Liver (tissue), 8 donors: ENCODE measurements at regions not wholly inside any gene's neighbourhood (a gene's known extent, or its start where the extent isn't known, plus 50 kb on each side); places are given as distances from the start of the nearest gene placed in this dataset.

ENCODE experiments used
- DNase-seq: peaks from one replicate; pipeline ENCODE4 v3.0.0-alpha.2; 2017; ENCODE audit warnings: low spot score
- H3K27ac ChIP-seq, 2 donors: one replicate each; pipeline ENCODE4 v1.7.0; 2013; ENCODE audit warnings: inconsistent platforms in 2 of 2, low read length in 2 of 2, control low read depth in 1 of 2, low read depth in 1 of 2, mild to moderate bottlenecking in 1 of 2
- H3K27me3 ChIP-seq, 4 donors: one replicate each; pipeline versions ENCODE4 v1.6.1 to v1.7.0; 2013; ENCODE audit warnings: low read length in 3 of 4, inconsistent platforms in 1 of 4, mild to moderate bottlenecking in 1 of 4, moderate library complexity in 1 of 4; ENCODE audit not compliant: control insufficient read depth in 4 of 4, insufficient read depth in 4 of 4
- H3K36me3 ChIP-seq, 4 donors: one replicate each; pipeline versions ENCODE4 v1.6.1 to v1.7.0; 2013; ENCODE audit warnings: low read length in 3 of 4, mild to moderate bottlenecking in 3 of 4, low read depth in 1 of 4, moderate library complexity in 1 of 4; ENCODE audit not compliant: control insufficient read depth in 4 of 4, insufficient read depth in 3 of 4
- H3K4me1 ChIP-seq, 4 donors: one replicate each; pipeline versions ENCODE4 v1.6.1 to v1.7.0; 2013; ENCODE audit warnings: low read length in 3 of 4, mild to moderate bottlenecking in 3 of 4, moderate library complexity in 1 of 4; ENCODE audit not compliant: control insufficient read depth in 4 of 4, insufficient read depth in 4 of 4
- H3K4me3 ChIP-seq, 3 donors: one replicate each; pipeline versions ENCODE4 v1.6.1 to v1.7.0; 2013; ENCODE audit warnings: low read length in 3 of 3, control low read depth in 1 of 3, low read depth in 1 of 3, mild to moderate bottlenecking in 1 of 3
- H3K9ac ChIP-seq, 2 donors: one replicate each; pipeline ENCODE4 v1.7.0; 2013; ENCODE audit warnings: low read length in 2 of 2, mild to moderate bottlenecking in 2 of 2, moderate library complexity in 2 of 2, control low read depth in 1 of 2, low read depth in 1 of 2
- H3K9me3 ChIP-seq, 4 donors: one replicate each; pipeline versions ENCODE4 v1.6.1 to v1.7.0; 2013; ENCODE audit warnings: low read length in 3 of 4; ENCODE audit not compliant: control insufficient read depth in 4 of 4
- EGR1 ChIP-seq, 2 donors: IDR thresholded peaks; 2 replicates each; pipeline ENCODE4 v1.6.1; 2016 to 2018; ENCODE audit warnings: antibody characterized with exemption in 2 of 2, low read depth in 2 of 2
- FOXA1 ChIP-seq: IDR thresholded peaks from 2 replicates; pipeline ENCODE4 v1.6.1; 2016; ENCODE audit warnings: antibody characterized with exemption
- FOXA2 ChIP-seq: IDR thresholded peaks from 2 replicates; pipeline ENCODE4 v1.6.1; 2016; ENCODE audit warnings: antibody characterized with exemption
- GABPA ChIP-seq, 2 donors: IDR thresholded peaks in 1 of 2; conservative IDR thresholded peaks in 1 of 2; 2 replicates each; pipeline ENCODE4 v1.6.1; 2016; ENCODE audit warnings: antibody characterized with exemption in 2 of 2, mild to moderate bottlenecking in 1 of 2, moderate library complexity in 1 of 2
- HNF4A ChIP-seq, 2 donors: conservative IDR thresholded peaks; 2 replicates each; pipeline ENCODE4 v1.6.1; 2016; ENCODE audit warnings: antibody characterized with exemption in 2 of 2, mild to moderate bottlenecking in 2 of 2
- HNF4G ChIP-seq: IDR thresholded peaks from 2 replicates; pipeline ENCODE4 v1.6.1; 2016; ENCODE audit warnings: antibody characterized with exemption
- JUND ChIP-seq, 2 donors: IDR thresholded peaks; 2 replicates each; pipeline ENCODE4 v1.6.1; 2016; ENCODE audit warnings: antibody characterized with exemption in 2 of 2
- RAD21 ChIP-seq, 2 donors: IDR thresholded peaks; 2 replicates each; pipeline ENCODE4 v1.6.1; 2016; ENCODE audit warnings: antibody characterized with exemption in 2 of 2, mild to moderate bottlenecking in 2 of 2
- RXRA ChIP-seq, 2 donors: IDR thresholded peaks; 2 replicates each; pipeline ENCODE4 v1.6.1; 2017 to 2018; ENCODE audit warnings: antibody characterized with exemption in 2 of 2, mild to moderate bottlenecking in 1 of 2
- SP1 ChIP-seq: IDR thresholded peaks from 2 replicates; pipeline ENCODE4 v1.6.1; 2018; ENCODE audit warnings: antibody characterized with exemption, mild to moderate bottlenecking
- TAF1 ChIP-seq: conservative IDR thresholded peaks from 2 replicates; pipeline ENCODE4 v1.6.1; 2016; ENCODE audit warnings: antibody characterized with exemption, mild to moderate bottlenecking
- YY1 ChIP-seq: IDR thresholded peaks from 2 replicates; pipeline ENCODE4 v1.6.1; 2016; ENCODE audit warnings: antibody characterized with exemption, mild to moderate bottlenecking
- WGBS: extraction: QIAGEN DNeasy Blood & Tissue Kit; methylation state at CpG from one replicate; pipeline ENCODE4 v1.1.7; 2013; 5-methylcytosine and 5-hydroxymethylcytosine counted together
- TF ChIP-seq, protein P1 (sequence below): IDR thresholded peaks from 2 replicates; pipeline ENCODE4 v1.6.1; 2016; ENCODE audit warnings: antibody characterized with exemption
- TF ChIP-seq, protein P2 (sequence below): IDR thresholded peaks from 2 replicates; pipeline ENCODE4 v1.6.1; 2016; ENCODE audit warnings: antibody characterized with exemption
- TF ChIP-seq, protein P3 (sequence below): IDR thresholded peaks from 2 replicates; pipeline ENCODE4 v1.6.1; 2016; ENCODE audit warnings: antibody characterized with exemption, mild to moderate bottlenecking
- TF ChIP-seq, protein P4 (sequence below): IDR thresholded peaks from 2 replicates; pipeline ENCODE4 v1.6.1; 2016; ENCODE audit warnings: antibody characterized with exemption
- TF ChIP-seq, protein P5 (sequence below): fragments of 150-350 bp; IDR thresholded peaks from 2 replicates; pipeline ENCODE4 v1.5.1; 2017; ENCODE audit warnings: improper control_type of control experiment, low read depth, low read length; ENCODE audit not compliant: missing input control
- donor health status: healthy.
- donor health status: healthy.
- donor health status: healthy.
- donor health status: healthy.
- donor health status: healthy.

DNA sequence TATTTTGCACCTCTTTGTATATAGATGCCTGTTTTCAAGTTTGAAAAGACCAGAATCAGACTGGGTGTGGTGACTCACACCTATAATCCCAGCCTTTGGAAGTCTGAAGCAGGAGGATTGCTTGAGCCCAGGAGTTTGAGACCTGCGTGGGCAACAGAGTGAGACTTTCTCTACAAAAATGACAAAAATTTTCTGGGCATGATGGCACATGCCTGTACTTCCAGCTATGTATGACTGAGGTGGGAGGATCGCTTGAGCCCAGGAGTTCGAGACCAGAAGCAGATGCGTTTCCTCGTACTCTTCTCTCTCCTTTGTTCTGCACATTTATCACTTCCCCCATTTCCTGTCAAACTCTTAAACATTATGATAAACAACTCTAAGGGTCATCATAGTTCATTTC is 310.0 kb upstream of the SNX7 start:
- H3K27me3 ChIP-seq, result no peaks in the 10 kb centered on the region
- H3K4me3 ChIP-seq, result no peak overlapping the region
- DNase-seq, result no peak
- H3K9me3 ChIP-seq, result no peaks in the 10 kb centered on the region
- no peak overlapping the region for H3K27ac ChIP-seq
- 65% methylated on average over 5 of the region's 5 CpGs for WGBS
- H3K4me1 ChIP-seq, result no peaks in the 10 kb centered on the region
- no peak for TF ChIP-seq JUND (IDR thresholded peaks at IDR 0.05)
- TF ChIP-seq RAD21 (IDR thresholded peaks at IDR 0.05), result no peak
- no peak for TF ChIP-seq GABPA (IDR thresholded peaks at IDR 0.05 in 1 of 2, conservative IDR thresholded peaks at IDR 0.05 in 1 of 2)
- TF ChIP-seq, protein P1, sequence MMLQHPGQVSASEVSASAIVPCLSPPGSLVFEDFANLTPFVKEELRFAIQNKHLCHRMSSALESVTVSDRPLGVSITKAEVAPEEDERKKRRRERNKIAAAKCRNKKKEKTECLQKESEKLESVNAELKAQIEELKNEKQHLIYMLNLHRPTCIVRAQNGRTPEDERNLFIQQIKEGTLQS, result no peak
- TF ChIP-seq, protein P2, sequence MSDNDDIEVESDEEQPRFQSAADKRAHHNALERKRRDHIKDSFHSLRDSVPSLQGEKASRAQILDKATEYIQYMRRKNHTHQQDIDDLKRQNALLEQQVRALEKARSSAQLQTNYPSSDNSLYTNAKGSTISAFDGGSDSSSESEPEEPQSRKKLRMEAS, result no peak
- TF ChIP-seq HNF4A (conservative IDR thresholded peaks at IDR 0.05), result no peak
- TF ChIP-seq, protein P3, sequence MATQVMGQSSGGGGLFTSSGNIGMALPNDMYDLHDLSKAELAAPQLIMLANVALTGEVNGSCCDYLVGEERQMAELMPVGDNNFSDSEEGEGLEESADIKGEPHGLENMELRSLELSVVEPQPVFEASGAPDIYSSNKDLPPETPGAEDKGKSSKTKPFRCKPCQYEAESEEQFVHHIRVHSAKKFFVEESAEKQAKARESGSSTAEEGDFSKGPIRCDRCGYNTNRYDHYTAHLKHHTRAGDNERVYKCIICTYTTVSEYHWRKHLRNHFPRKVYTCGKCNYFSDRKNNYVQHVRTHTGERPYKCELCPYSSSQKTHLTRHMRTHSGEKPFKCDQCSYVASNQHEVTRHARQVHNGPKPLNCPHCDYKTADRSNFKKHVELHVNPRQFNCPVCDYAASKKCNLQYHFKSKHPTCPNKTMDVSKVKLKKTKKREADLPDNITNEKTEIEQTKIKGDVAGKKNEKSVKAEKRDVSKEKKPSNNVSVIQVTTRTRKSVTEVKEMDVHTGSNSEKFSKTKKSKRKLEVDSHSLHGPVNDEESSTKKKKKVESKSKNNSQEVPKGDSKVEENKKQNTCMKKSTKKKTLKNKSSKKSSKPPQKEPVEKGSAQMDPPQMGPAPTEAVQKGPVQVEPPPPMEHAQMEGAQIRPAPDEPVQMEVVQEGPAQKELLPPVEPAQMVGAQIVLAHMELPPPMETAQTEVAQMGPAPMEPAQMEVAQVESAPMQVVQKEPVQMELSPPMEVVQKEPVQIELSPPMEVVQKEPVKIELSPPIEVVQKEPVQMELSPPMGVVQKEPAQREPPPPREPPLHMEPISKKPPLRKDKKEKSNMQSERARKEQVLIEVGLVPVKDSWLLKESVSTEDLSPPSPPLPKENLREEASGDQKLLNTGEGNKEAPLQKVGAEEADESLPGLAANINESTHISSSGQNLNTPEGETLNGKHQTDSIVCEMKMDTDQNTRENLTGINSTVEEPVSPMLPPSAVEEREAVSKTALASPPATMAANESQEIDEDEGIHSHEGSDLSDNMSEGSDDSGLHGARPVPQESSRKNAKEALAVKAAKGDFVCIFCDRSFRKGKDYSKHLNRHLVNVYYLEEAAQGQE, result no peak
- TF ChIP-seq, protein P4, sequence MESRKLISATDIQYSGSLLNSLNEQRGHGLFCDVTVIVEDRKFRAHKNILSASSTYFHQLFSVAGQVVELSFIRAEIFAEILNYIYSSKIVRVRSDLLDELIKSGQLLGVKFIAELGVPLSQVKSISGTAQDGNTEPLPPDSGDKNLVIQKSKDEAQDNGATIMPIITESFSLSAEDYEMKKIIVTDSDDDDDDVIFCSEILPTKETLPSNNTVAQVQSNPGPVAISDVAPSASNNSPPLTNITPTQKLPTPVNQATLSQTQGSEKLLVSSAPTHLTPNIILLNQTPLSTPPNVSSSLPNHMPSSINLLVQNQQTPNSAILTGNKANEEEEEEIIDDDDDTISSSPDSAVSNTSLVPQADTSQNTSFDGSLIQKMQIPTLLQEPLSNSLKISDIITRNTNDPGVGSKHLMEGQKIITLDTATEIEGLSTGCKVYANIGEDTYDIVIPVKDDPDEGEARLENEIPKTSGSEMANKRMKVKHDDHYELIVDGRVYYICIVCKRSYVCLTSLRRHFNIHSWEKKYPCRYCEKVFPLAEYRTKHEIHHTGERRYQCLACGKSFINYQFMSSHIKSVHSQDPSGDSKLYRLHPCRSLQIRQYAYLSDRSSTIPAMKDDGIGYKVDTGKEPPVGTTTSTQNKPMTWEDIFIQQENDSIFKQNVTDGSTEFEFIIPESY, result no peak
- TF ChIP-seq YY1, result no peak
- TF ChIP-seq EGR1 (IDR thresholded peaks at IDR 0.05; ENCODE audit: low read depth in 2 of 2), result no peak
- no peak for TF ChIP-seq FOXA2
- TF ChIP-seq, protein P5, sequence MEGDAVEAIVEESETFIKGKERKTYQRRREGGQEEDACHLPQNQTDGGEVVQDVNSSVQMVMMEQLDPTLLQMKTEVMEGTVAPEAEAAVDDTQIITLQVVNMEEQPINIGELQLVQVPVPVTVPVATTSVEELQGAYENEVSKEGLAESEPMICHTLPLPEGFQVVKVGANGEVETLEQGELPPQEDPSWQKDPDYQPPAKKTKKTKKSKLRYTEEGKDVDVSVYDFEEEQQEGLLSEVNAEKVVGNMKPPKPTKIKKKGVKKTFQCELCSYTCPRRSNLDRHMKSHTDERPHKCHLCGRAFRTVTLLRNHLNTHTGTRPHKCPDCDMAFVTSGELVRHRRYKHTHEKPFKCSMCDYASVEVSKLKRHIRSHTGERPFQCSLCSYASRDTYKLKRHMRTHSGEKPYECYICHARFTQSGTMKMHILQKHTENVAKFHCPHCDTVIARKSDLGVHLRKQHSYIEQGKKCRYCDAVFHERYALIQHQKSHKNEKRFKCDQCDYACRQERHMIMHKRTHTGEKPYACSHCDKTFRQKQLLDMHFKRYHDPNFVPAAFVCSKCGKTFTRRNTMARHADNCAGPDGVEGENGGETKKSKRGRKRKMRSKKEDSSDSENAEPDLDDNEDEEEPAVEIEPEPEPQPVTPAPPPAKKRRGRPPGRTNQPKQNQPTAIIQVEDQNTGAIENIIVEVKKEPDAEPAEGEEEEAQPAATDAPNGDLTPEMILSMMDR, result no peak
- no peak overlapping the region for H3K9ac ChIP-seq
- no peaks in the 10 kb centered on the region for H3K36me3 ChIP-seq

DNA sequence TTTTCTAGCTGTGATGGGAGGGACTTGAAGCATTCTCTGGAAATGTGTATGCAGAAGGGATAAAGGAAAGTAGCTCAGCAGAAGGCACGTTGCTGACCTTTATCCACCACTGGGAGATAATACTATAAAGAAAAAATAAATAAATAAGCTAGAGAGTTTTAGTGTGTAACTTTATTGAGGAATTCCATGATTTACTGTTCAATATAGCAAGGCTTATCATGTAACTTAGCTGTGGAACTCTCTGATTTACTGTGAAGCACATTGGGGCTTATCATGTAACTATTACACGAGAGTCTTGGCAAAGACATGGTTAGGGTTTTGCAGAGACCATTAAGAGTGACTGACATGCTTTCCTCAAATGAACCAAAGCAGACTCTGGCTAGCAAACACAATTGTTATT is 316.1 kb upstream of the SNX7 start:
- H3K4me3 ChIP-seq, result no peak overlapping the region
- WGBS, result 72% methylated on average over 2 of the region's 2 CpGs
- no peaks in the 10 kb centered on the region for H3K36me3 ChIP-seq
- no peak for DNase-seq
- H3K27ac ChIP-seq, result no peak overlapping the region
- H3K4me1 ChIP-seq, result no peaks in the 10 kb centered on the region
- no peaks in the 10 kb centered on the region for H3K9me3 ChIP-seq
- H3K27me3 ChIP-seq, result no peaks in the 10 kb centered on the region
- H3K9ac ChIP-seq, result no peak overlapping the region
- TF ChIP-seq TAF1 (no peak), FOXA2 (no peak), SP1 (no peak), RXRA (IDR thresholded peaks at IDR 0.05) (no peak), RAD21 (IDR thresholded peaks at IDR 0.05) (no peak), HNF4G (no peak), FOXA1 (no peak), JUND (IDR thresholded peaks at IDR 0.05) (no peak), GABPA (IDR thresholded peaks at IDR 0.05 in 1 of 2, conservative IDR thresholded peaks at IDR 0.05 in 1 of 2) (no peak), YY1 (no peak), EGR1 (IDR thresholded peaks at IDR 0.05; ENCODE audit: low read depth in 2 of 2) (no peak)
- TF ChIP-seq, protein P4, result no peak
- TF ChIP-seq, protein P2, result no peak
- TF ChIP-seq, protein P3, result no peak
- TF ChIP-seq, protein P1, result no peak
